Left colon (tissue), 2 donors: ENCODE measurements at regions not wholly inside any gene's neighbourhood (a gene's known extent, or its start where the extent isn't known, plus 50 kb on each side); places are given as distances from the start of the nearest gene placed in this dataset.
A peak's percentile ranks its signal among the peaks of the same experiment; 100 is the strongest.
"Not testable (repeated sequence)": the region's sequence is repeated elsewhere in the genome, so short reads cannot be mapped to it uniquely, and the experiment has no call there.

ENCODE experiments used
- ATAC-seq: fragments of 200-7000 bp; cut with Tn5 transposase; one replicate; pipeline ENCODE4 v1.9.1; 2020; ENCODE audit warnings: mild to moderate bottlenecking, moderate library complexity
- DNase-seq, 2 donors: peaks; one replicate each; pipeline ENCODE4 v3.0.0-alpha.2; 2020
- intact Hi-C, 2 donors: fragments of 100-400 bp; cut with DNase I in 1 of 2; cut with micrococcal nuclease in 1 of 2; formaldehyde crosslinking; loops; one replicate each; pipeline versions ENCODE4 v1.11.2 to v1.14.0; 2022; cut with DNase I, micrococcal nuclease
- donor health status: DM: no; HTN: no; CAD: no.
- donor health status: DM: yes; HTN: yes; CAD: no.

- no peak for DNase-seq
- ATAC-seq, result no peak
- intact Hi-C loops, result no loop called here
Measured at GRCh38 chr17:70599198-70599597, 429.9 kb downstream of the KCNJ2 start.

- intact Hi-C loops, ATAC-seq, DNase-seq: not testable (repeated sequence)
Measured at GRCh38 chr17:70599945-70600344, 430.6 kb downstream of the KCNJ2 start.

GRCh38 chr17:70603226-70603625, 433.9 kb downstream of the KCNJ2 start:
- DNase-seq, result no peak
- no peak for ATAC-seq
- intact Hi-C loops, result no loop called here

DNA sequence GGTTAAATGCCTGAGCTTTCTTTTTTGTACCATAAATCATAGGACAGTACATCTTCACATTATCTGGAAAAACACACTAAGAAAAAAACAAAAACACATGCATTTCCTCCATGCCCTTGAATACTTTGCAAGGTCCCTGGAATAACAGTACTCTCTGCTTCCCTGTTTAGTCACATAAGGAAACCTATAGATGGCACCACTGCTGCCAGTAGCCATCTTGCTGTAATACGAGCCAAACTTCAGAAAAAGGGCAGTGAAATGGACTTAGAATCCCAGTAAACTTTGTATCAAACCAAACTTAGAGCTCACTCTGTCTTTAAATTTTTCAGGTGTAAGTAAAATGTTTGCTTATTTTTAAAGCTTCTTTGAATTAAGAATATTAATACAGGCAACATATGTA, 435.5 kb downstream of the KCNJ2 start:
- DNase-seq (no peak), ATAC-seq (no peak)
- intact Hi-C loops, result no loop called here

DNA sequence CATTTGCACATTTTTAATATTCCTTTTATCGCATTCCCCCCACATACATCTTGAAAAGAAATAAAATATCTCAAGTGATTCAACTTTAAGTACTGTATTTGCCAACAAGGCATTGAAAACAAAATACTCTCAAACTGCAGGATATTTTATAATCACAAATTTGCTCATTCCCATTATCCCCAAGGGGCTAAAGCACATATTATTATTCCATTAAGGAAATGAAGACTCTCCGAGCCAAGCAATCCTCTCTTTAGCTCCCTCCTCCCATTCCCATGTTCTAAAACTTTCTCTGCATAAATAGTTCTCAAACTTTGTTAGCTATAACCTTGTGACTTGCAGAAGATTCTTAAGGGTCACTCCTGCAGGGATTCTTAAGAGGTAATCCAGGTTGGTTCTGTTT, 436.8 kb downstream of the KCNJ2 start:
- no peak for DNase-seq
- intact Hi-C loops, result no loop called here
- ATAC-seq, result no peak

DNA sequence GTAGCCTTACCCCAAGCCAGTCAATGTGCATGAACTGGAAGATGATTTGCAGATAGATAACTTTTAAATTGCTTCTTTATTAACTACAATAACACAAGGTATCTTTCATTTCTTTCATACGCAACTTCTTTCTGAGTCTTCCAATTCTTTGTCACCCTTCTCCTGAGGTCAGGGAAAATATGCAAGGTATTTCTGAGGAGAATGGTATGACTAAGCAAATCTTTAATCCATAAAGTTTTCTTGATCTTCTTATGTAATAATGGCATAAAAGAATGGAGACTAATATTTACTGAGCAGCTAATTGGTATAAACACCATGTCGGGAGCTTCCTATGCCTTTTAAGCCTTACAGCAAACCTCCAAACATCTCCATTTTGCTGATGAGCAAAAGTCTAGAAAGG, 438.9 kb downstream of the KCNJ2 start:
- DNase-seq (no peak), ATAC-seq (no peak)
- intact Hi-C loops, result no loop called here

DNA sequence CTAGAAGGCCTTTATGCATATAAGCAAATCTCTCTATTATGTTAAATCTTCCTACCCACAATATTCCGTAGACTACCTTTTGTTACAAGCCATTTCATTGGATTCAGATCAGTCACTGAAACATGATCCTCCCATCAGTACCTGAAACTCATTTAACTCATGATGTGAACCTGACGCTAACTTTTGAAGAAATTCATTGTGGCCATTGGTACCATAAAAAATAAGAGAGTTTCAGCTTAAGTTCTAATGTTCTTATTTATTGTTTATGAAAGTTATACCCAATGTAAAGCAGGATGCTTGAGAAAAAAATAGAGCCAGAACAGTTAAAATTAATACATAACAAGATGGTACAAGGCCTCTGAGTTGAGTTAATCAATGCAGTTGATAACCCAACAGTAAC, 439.6 kb downstream of the KCNJ2 start:
- intact Hi-C loops, result no loop called here
- ATAC-seq (no peak), DNase-seq (no peak)

GRCh38 chr17:70609566-70609965, 440.2 kb downstream of the KCNJ2 start:
- intact Hi-C loops, result no loop called here
- DNase-seq, result no peak
- no peak for ATAC-seq

DNA sequence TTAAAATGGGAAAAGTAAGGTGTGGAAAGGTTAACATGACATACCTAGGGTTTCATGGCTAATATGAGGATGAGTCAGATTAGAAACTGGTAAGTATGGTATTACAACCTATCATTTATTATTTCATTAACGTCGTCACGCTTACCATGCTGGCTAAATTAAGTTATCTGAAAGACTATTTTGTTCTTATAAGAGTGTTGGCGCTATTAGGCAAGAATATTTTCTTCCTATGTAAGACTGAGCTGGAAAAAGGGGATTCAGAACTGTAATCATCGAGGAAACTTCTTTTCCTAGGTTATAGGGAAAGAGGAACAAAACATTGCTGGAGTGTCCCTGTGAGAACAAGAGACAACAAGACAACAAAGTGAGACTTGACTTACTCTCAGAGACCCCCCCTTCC, 440.8 kb downstream of the KCNJ2 start:
- intact Hi-C loops, result no loop called here
- no peak for ATAC-seq
- DNase-seq, result no peak

- ATAC-seq, result no peak
- intact Hi-C loops, result no loop called here
- DNase-seq, result no peak
Measured at GRCh38 chr17:70613681-70614080, 444.3 kb downstream of the KCNJ2 start.

- ATAC-seq, result no peak
- intact Hi-C loops, result no loop called here
- DNase-seq, result no peak
Measured at GRCh38 chr17:70615831-70616230, 446.5 kb downstream of the KCNJ2 start.

GRCh38 chr17:70618641-70619040, 449.3 kb downstream of the KCNJ2 start:
- intact Hi-C loops, result no loop called here
- ATAC-seq (no peak), DNase-seq (no peak)

DNA sequence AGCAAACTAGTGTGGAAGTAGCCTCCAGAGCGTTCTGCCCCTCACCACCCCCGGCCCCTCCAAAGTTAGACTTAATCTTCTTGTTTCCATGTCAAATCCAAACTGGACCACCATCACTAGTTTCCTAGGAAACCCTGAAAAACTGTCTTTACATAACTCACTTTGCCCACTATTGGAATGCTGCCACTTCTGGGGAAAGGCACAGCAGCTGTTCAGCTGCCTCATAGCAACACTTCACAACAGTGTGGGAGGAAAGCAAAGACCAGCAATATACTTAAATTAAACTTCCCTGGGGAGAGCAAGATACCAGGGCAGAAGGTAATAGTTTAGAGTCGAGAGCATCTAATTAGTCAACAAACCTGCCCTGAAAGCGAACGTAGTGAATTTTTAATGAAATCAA, 452.2 kb downstream of the KCNJ2 start:
- ATAC-seq (no peak), DNase-seq (no peak)
- intact Hi-C loops, result no loop called here

- DNase-seq, result peak; percentile 34 to 73
- ATAC-seq, result peak; percentile 62
- intact Hi-C loops, result no loop called here
Measured at GRCh38 chr17:70622368-70623260, 453.3 kb downstream of the KCNJ2 start.

DNA sequence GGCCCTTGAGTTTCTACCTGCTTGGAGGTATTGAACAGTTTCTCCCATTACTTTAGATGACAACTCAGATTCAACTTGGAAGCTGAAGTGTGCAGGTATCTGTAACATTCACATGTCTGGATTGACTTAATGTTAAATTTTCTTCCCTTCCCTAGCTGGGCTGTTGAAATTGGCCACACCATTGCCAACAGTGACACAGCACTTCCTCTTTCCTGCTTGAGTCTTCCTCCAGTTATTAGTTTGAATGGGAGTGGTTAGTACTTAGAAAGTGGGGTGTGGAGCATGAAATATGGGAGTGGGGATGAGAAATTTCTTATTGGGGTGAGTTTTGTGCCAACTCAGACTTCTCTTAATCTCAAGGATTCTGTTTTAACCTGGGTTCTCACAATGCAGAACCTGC, 454.9 kb downstream of the KCNJ2 start:
- intact Hi-C loops, result no loop called here
- DNase-seq (no peak), ATAC-seq (no peak)

DNA sequence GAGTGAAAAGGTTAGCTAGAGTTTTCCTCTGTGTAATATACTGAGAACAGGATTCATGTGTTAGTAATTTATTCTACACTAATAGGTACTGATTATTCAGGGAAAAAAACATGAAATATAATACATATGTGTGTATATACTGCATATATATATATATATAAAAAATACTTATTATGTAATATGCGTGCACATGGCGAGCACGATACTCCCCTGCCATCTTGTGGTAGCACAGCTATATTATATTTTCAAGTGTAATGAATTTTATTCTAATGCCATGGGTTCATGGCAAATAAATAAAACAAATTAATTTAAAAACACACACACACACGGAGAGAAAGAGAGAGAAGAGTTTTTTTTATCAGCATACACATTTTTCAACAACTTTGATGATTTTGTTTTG, 460.6 kb downstream of the KCNJ2 start:
- ATAC-seq (peak; percentile 45), DNase-seq (peak in 1 of 2 donors; percentile 6)
- intact Hi-C loops, result no loop called here

DNA sequence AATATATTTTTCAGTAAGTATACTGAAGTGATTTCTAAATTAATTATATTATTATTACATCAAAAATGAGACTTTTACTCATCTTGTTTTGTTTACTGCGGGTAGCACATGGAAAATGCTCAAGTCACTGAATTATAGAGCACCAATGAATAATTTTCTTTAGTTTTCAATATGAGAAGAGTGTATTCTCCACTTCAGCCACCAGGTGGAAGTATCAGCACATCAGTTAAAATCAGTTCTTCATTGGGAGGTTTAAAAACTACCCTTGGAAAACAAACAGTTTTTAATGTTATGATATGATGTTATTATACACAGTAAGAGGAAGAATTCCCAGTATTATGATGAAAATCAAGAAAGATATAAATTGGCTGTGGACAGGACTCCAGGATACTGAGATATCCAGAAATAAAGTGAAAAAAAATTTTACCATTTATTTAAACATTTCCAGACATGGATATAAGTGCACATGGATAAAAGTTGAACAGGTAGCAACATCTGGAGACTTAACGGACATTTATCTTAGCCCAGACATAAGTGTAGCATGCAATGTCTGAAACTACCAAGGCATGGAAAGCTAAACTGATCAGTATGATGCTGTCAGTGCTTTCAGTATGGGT, 467.3 kb downstream of the KCNJ2 start:
- DNase-seq, result no peak
- intact Hi-C loops, result no loop called here
- ATAC-seq, result peak; percentile 49

DNA sequence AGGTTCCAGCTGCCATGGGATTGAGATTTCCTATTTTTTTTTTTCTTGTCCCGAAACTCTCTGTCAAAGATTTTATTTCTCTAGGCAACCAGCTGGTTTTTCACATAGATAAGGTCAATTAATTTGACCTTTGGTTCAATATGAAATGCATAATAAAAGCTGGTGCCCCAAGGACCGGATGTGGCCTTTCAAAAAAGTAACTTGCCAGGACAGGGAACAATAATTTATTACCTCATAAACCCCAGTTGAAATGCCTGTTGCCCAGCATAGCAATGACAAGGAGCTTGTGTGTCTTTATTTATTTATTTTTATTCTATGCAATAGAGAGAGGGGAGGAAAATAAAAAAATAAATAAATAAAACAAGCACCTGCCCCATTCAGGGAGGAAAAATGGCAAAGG, 472.7 kb downstream of the KCNJ2 start:
- no peak for DNase-seq
- no peak for ATAC-seq
- intact Hi-C loops, result loop anchor here in 1 of 2 donors (10.0 kb wide), 1 partner anchor 1893 kb away; no protein-coding TSS in a partner anchor

- DNase-seq (no peak), ATAC-seq (peak; percentile 64)
- intact Hi-C loops, result loop anchor here in 1 of 2 donors (10.0 kb wide), 1 partner anchor 1891 kb away; no protein-coding TSS in a partner anchor
Measured at GRCh38 chr17:70644096-70644495, 474.8 kb downstream of the KCNJ2 start.

GRCh38 chr17:70646673-70647072, 477.3 kb downstream of the KCNJ2 start:
- intact Hi-C loops, result loop anchor here in 1 of 2 donors (10.0 kb wide), 1 partner anchor 1888 kb away; no protein-coding TSS in a partner anchor
- ATAC-seq (no peak), DNase-seq (no peak)
